SH-SY5Y (cell line): ENCODE measurements at regions not wholly inside any gene's neighbourhood (a gene's known extent, or its start where the extent isn't known, plus 50 kb on each side); places are given as distances from the start of the nearest gene placed in this dataset.

Source experiments
- GATA2 ChIP-seq: IDR thresholded peaks from 2 replicates; pipeline ENCODE4 v1.6.1; 2011; ENCODE audit warnings: mild to moderate bottlenecking, low read depth, low read length
- GATA3 ChIP-seq: IDR thresholded peaks from 2 replicates; pipeline ENCODE4 v1.6.1; 2011; ENCODE audit warnings: low read depth, mild to moderate bottlenecking, low read length, moderate library complexity

GRCh38 chr11:23577296-23577695 lies 717.0 kb upstream of the CCDC179 start:
- no peak for TF ChIP-seq GATA2
- TF ChIP-seq GATA3 = no peak

- TF ChIP-seq GATA2 (no peak), GATA3 (no peak)
These were observed 725.3 kb upstream of the CCDC179 start for GRCh38 chr11:23585416-23586104.

GRCh38 chr11:23586173-23586572 lies 725.9 kb upstream of the CCDC179 start:
- TF ChIP-seq GATA3 (no peak), GATA2 (no peak)

- TF ChIP-seq GATA3 = peak; percentile 96
- peak; percentile 62 for TF ChIP-seq GATA2
These were observed 730.5 kb upstream of the CCDC179 start for GRCh38 chr11:23590596-23591308.

- TF ChIP-seq GATA2 (peak; percentile 38; the same call in 1 of the 2 replicates), GATA3 (peak; percentile 51; the same call in 1 of the 2 replicates)
These were observed 734.5 kb upstream of the CCDC179 start for GRCh38 chr11:23594755-23595154.

GRCh38 chr11:23604966-23605365 lies 744.7 kb upstream of the CCDC179 start:
- TF ChIP-seq GATA3 = no peak
- TF ChIP-seq GATA2 = no peak

GRCh38 chr11:23606191-23606590 lies 745.9 kb upstream of the CCDC179 start:
- TF ChIP-seq GATA3 (no peak), GATA2 (no peak)

- TF ChIP-seq GATA2 (no peak), GATA3 (no peak)
These were observed 751.5 kb upstream of the CCDC179 start for GRCh38 chr11:23611726-23612125.

- TF ChIP-seq GATA2 (no peak), GATA3 (no peak)
These were observed 760.3 kb upstream of the CCDC179 start for GRCh38 chr11:23620617-23621016.

- no peak for TF ChIP-seq GATA3
- no peak for TF ChIP-seq GATA2
These were observed 772.0 kb upstream of the CCDC179 start for GRCh38 chr11:23632293-23632692.

GRCh38 chr11:23644443-23644842 lies 784.2 kb upstream of the CCDC179 start:
- TF ChIP-seq GATA2 (no peak), GATA3 (no peak)

- TF ChIP-seq GATA2 (no peak), GATA3 (no peak)
These were observed 792.9 kb upstream of the CCDC179 start for GRCh38 chr11:23653071-23653675.

GRCh38 chr11:23668324-23668723 lies 808.0 kb upstream of the CCDC179 start:
- TF ChIP-seq GATA3 (no peak), GATA2 (no peak)

- no peak for TF ChIP-seq GATA3
- TF ChIP-seq GATA2 = no peak
These were observed 813.1 kb upstream of the CCDC179 start for GRCh38 chr11:23673366-23673765.

- no peak for TF ChIP-seq GATA3
- TF ChIP-seq GATA2 = no peak
These were observed 814.6 kb upstream of the CCDC179 start for GRCh38 chr11:23674866-23675265.

GRCh38 chr11:23679041-23679440 lies 817.8 kb upstream of the LUZP2 start:
- TF ChIP-seq GATA2 (no peak), GATA3 (no peak)
